NCI-H1694 treated with DMSO at 0.1 percent for 48 hours (cell line): ENCODE measurements at regions not wholly inside any gene's neighbourhood (a gene's known extent, or its start where the extent isn't known, plus 50 kb on each side); places are given as distances from the start of the nearest gene placed in this dataset.
"Not testable (repeated sequence)": the region's sequence is repeated elsewhere in the genome, so short reads cannot be mapped to it uniquely, and the experiment has no call there.

Source experiments
- DNase-seq: peaks from one replicate; lab custom pipeline; 2025; lab: John Stamatoyannopoulos, UW

DNA sequence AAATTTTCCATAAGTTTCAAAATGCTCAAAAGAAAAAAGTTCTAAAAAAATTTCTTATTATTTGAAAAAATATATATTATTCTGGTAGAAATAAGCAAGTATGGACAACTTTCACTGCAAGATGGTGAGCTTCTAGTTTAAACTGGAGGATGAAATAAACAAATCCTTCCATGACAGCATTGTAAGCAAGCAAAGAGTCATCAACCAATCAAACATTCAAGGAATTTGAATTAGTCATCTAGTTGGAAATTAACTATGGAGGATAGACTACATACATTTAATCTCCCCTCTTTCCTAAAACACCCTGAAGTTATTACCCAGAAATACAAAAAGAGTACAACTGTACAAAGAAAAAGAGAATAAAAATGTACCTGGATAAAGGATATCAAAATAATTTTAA is 51.0 kb upstream of the IRX5 start:
- DNase-seq: no peak

DNA sequence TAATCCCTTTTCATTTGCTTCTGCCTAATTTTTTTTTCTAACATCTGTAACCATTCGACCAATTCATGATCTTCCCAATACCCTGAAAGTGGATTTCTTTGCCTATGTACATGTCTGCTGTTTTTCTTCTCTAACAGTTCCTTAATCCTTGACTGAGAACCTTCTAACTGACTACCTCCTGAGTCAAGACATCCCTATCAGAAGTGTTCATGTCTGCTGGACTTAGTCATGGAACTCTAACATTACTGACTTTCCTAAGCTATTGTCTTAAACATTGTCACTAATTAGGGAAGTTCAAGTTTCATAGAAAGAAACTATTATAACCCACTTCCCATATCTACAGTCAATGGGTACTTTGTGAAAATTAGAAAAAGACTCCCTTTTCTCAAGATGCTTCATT is 52.4 kb upstream of the IRX5 start:
- DNase-seq: no peak

DNA sequence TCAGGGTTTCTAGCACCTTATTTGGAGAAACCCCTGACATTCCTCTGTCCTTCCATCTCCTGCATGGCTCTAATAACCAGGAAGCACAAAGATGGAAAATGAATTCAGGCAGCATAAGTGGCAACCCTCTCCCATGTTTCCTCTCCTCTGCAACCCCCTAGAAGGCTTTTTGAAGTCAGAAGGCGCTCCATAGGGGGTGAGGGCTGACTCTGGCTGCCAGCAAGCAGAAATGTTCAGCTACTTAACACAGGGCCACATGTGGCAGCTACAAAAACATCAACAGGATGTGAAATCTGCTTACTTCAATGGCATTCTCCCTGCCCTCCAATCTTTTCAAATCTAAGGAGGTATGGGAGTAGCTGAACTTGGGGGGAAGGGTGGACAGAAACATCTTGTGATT is 55.2 kb upstream of the IRX5 start:
- no peak for DNase-seq

DNA sequence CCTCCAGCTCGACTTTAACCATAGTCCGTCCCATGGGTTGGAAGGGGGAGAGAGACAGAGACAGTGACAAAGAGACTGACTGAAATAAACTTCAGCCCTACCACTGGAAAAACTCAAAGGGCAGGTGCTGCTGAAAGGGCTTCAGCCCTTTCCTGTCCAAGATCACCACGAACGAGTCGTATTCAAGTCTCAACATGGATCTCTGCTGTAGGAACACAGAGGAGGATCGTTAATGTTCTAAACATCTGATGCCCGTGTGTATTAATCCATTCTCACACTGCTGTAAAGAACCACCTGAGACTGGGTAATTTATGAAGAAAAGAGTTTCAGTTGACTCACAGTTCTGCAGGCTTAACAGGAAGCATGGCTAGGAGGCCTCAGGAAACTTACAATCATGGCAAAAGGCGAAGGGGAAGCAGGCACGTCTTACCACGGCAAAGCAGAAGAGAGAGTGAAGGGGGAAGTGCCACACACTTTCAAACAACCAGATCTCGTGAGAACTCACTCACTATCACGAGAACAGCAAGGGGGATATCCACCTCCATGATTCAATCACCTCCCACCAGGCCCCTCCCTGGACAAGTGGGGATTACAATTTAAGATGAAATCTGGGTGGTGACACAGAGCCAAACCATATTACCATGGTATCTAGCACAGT is 56.8 kb upstream of the IRX5 start:
- not testable (repeated sequence) for DNase-seq

DNA sequence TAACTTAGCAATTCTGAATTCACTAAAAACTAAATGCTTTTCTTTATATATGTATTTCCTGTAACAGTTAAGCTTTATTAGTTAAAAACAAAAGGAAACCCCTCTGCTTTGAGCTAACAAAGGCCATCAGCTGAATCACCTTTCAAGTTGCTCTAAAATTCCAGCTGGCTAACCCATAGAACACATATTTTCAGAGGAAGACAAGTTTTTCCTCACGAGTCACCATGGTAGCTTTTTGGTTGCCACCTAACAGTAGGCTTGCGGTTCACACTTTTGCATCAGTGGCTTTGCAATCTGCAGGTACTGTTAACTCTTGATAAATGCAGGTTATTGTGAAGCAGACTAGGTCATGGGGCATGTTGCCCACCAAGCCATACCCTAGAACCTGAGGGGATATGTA is 57.6 kb upstream of the IRX5 start:
- no peak for DNase-seq

DNA sequence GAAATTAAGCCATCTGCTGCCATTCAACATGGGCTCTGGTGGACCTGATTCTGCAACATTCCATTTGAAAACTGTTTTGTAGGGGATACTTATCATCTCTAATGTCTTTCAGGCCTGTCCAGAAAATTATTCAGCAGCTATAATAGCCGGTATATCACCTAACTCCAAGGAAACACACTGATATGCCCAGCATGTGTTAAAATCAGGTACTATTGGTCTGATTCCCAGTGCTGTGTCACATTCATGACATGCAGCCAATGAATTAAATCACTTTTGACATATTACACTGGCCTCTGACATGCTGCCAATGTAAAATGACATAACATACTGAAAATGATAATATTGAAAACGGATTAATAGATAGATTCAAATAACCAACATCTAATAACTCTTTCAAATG is 60.5 kb upstream of the IRX5 start:
- no peak for DNase-seq

DNA sequence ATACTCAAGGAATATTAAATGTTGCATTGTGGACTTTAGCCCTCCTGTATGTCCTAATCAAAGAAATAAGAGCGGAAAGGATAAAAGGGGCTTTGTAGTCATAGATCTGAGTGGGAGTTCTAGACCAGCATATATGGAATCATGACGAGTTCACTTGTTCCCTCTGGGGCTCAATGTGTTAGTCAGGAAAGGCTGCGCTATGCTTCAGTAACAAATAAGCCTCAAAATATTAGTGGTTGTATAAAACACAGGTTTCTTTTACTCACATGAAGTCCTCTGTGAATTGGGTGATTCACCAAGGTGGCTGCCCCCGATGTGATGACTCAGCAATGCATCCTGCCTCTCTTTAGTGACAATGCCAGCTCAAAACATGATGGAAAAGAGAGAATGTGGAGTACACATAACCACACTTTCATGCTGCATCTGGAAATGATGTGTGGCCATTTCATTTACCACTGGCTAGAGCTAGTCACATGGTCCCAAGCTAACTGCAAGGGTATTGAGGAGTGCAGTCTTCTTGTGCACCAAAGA is 63.3 kb upstream of the IRX5 start:
- no peak for DNase-seq

DNA sequence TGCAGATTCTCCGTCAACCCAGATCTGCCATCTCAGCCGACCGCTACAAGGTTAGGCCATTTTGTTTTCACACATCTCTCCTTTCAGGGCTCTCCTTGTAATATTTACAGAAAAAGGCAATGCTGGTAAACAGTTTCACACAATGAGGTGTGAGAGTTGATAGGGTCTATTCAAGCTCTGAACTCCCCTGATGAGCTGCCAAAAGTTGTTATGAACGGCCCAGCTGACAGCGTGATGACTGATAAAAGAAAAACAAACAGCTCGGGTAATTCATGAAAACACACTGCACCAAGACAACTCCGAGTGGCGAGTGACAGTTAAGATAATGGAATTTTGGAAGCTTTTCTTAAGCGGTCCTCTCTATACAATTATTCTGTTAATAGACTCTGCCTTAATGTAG is 68.1 kb upstream of the IRX5 start:
- DNase-seq: no peak

DNA sequence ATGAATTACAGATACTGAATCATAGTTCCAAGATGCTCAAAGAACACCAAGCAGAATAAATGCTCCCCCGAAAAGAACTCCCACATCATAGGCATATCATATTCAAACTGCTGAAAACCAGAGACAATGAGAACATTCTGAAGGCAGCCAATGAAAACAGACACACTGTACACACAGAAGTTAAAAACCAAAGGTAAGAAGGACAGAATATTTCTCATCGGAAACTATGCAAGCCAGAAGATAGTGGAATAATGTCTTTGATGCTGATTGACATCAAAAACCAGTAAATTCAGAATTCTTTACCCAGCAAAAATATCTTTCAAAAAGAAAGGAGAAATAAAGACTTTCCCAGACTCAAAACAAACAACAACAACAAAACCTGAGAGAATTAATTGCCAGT is 73.8 kb upstream of the IRX5 start:
- no peak for DNase-seq

DNA sequence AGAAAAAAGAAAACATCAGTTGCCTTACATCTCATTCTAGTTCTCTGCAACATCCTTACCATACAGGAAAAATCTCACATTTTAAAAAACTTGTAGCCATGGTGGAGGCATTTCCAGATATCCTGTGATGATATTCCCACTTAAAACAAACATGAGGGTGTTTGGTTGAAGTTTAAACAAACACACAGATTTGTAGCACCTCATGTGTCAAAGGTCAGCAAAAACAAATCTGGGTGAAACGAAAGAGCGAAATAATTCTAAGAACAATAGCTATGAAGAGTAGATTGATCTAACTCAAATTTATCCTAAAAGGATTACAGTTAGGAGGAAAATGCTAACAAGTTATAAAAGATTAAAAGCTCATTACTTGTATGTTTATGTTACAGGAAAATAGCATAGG is 83.1 kb upstream of the IRX5 start:
- DNase-seq: no peak

DNA sequence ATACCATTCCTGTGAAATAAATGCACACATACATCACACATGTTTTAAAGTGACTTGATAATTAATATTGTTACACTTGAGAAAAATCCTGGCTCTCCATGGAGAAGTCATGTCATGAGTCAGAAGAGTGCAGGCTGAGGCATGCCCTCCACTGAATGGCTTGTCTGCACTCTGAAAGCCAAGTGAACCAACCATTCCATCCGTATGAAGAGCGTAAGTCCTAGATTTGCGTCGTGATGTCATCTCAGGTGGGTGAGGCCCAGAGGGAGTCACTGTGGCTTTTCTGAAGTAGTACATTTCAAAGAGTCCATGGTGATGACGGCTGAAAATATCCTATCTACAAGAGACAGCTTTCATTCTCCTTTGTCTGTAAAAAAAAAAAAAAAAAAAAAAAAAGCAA is 83.5 kb upstream of the IRX5 start:
- DNase-seq: peak; percentile 2

DNA sequence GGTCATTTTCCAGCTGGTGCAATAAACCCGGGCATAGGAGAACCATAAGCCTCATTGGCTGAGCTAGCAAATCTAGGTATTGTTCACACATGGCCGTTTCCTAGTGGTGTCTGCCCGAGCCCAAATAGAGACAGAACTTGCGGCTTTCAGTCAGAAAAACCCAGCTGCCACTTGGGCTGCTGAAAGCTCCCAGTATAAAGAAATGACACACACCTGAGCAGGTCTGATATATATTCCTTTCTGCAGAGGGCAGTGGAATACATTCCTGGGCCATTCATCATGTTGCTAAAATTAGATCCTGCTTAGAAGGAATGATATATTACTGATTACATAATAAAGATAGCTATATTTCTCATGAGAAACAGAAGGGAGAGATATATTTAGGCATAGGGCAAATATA is 83.9 kb upstream of the IRX5 start:
- no peak for DNase-seq

DNA sequence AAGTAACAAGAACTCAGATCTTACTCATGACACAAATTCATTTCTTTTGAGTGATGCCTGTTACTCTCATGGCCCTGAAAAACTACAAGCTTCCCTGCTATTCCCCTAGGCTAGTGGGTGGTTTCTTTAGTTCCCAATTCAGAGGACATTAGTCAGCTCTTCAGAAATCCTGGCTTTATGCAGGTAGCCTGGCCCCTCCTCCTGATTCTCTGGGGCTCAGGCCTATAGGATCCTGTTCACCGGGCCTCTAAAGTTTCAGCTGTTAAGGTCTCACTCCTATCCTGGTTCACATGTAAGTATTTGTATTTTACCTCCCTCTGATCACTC is 87.3 kb upstream of the IRX5 start:
- no peak for DNase-seq

DNA sequence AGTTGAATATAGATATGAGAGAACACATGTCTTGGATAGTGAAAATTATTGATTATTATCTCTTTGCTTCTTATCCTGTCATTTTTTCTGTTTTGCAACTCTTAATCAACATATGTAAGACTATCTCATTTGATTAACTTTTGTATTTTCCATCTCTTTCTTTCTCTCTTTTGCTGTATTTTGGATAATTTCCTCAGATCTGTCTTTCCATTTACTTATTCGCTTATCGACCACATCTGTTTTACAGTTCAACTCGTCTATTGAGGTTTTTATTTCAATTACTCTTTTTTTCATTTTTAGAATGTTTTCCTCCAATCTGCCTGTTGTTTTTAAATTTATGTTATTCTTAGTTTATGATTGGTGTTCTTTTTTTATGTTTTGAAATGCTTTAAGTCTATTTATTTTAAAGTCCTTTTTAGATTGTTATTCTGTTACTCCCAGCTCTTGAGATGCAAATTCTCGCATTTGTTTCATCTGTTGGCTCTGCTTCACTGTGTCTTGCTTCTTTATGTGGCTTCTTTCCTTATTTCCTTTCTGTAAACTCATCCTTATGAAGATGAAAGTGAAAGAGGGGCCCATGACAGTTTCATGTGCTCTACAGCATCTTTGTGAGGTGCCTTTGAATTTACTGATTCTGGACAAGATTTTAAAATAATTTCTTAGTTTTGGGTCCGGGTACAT is 87.8 kb upstream of the IRX5 start:
- DNase-seq: no peak

DNA sequence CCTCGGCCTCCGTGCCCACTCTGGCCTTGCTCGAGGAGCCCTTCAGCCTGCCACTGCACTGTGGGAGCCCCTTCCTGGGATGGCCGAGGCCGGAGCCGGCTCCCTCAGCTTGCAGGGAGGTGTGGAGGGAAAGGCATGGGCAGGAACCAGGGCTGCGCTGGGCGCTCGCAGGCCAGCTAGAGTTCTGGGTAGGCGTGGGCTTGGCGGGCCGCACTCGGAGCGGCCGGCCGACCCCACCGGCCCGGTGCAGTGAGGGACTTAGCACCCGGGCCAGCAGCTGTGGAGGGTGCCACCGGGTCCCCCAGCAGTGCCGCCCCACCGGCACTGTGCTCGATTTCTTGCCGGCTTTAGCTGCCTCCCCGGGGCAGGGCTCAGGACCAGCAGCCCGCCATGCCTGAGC is 101.0 kb upstream of the IRX5 start:
- DNase-seq: no peak

DNA sequence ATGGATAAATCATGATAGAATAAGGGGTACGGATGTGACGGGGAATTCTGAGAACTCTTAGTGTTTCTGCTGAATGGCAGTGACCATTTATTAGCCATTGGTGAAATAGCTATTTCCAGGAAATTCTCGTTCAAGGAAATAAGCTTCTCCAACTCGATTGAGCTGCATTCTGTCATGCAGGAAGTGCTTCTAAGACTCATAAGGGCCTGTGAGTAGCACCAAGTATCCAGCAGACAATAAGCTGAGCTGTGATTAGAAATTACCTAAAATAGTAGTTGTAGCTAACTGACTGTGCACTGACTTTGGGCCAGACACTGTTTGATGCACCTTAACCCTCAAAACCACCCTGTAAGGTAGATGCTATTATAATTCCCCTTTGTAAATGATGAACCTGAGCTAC is 107.8 kb upstream of the IRX5 start:
- DNase-seq: no peak

DNA sequence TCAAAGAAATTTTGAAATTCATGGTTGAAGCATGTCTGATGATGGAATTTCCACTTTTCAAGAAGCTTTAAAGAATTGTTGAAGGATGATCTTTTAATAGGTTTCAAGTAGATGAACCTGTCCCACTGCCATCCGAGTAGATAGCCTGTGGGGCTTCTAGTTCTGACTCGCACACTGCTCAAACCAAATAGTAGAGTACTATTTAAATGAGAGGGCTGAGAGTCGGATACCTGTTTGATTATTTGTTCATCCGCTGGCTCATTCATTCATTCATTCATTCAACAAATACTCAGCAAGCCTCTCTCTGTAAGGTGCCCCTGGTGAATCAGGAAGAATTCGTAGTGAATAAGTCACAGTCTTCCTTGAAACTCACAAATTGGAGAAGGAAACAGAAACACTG is 108.2 kb upstream of the IRX5 start:
- no peak for DNase-seq

DNA sequence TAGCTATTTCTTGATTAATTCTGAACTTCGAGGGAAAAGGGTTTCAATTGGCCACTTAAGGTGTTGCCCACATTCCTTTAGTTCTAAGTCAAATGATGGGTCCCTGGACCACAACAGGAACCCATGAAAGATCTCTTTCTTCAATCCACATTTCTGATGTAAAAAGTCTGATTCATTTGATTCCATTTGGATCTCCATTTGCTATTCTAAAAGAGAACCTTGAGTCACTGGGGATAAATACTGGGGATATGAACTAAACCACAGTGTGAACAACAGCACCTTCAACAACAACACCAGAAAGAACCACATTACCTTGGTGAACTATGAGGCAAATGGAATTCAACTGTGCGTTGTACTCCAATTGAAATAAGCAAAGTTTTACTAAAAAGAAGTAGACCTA is 108.9 kb upstream of the IRX5 start:
- DNase-seq: no peak

DNA sequence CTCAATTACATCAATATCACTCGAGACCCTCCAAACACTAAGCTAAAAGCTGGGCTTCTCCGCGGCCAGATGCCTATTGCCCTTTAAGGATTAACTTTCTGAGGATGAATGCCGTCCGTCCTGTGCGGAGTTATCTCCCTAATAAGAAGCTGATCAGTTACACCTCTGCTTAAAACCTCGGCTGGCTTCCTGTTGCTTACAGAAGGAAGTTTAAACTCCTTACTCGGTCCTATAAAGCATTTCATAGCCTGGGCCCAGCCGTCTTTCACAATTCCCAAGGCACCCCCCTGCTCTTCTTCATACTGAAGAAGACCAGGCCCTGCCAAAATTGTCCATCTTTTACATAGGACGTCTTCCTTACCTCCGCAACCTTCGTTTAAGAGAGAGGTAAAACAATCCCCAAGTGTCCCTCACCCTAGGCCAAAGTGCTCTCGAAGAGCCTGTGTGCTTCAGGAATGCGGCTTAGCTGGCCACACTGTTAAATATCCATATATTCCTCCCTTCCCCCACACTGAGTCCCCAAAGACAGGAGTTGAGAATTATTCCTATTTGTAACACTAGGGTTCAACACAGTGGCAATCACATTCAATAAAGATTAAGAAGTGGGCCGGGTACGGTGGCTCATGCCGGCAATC is 112.6 kb upstream of the IRX5 start:
- no peak for DNase-seq

DNA sequence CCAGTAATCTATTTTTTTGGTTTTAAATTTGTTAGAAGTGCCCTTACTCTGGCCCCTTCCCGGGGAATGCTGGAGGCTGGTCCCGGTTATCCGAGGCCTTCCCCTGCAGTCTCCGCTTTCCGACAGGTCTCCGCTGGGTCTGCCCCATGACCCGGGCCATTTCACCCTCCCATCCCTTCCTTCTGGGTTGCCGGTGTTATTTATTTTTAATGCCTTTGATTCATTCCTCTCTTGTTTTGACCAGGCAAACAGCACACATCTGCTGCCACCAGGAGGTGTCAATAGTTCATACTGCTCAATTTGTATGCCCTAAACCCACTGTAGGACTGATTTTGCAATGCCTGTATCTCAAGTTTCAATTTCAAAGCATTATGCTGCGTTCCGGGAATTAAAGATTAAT is 113.2 kb upstream of the IRX5 start:
- DNase-seq: peak; percentile 38

DNA sequence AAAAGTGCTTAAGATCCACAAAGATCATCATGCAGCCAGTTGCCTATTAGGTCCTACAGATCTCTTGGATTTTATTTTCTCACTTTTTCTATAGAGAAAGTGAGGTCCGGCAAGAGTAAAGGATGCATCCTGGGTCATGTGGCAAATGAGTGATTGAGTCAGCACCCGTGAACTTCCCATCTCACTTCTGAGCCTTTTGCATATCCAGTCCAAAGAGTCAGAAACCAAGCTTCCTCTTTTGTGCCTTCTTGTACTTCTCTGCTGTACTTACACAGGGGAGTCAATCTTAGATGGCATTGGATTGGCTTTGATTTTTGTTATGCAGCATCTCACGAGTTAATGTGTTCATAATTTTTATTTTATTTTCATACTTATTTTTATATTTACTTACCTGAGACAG is 114.2 kb upstream of the IRX5 start:
- DNase-seq: no peak

DNA sequence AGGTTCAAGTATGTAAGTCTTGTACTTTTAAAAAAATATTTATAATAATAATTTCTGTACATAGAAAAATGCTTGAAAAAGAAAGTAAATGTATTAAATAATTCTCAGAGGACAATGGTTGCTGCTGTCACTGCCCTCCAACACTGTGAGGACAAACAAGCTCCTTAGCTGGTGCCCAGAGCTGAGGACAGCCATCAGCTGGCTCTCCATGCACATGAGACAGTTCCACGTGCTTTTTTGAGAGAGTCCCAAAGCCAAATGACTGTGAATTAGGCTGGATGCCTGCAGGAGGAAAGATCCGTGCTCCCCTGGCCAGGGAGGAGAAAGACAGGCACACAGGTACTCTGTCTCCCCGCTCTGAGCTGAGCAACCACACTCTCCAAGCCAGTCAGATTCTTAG is 115.5 kb upstream of the IRX5 start:
- no peak for DNase-seq

DNA sequence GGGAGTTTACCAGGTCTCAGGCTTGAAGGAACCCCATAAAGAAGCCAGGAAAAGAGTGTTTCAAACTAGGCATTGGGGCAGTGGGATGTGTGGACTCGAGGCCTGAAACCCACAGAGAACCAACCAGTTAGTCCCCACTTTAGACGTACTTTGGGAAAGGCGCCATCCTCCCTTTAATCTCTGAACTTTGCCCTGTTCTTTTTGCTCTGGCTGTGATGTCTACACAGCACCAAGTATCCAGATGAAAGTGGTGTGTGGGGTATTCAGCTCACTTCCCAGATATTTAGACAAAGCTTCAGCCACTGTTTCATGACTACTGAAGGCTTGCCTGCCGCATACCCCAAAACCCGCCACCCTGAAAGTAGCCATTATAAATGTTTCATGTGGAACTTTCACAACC is 116.9 kb upstream of the IRX5 start:
- DNase-seq: no peak

DNA sequence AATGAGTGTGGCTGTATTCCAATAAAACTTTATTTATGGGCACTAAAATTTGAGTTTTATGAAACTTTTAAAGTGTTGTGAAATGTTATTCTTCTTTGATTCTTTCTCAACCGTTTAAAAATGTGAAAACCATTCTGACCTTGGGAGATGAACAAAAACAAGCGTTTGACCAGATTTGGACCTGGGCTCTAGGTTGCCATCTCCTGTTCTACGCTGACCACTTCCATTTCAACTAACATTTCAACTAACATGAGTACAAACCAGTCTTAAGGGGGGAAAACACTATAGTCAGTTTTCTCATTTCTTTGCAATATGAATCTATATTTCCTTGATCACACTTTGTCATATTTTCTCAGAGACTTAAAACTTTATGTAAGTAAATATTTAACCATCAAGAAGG is 118.4 kb upstream of the IRX5 start:
- no peak for DNase-seq
